Activated CD4-positive, alpha-beta T cell treated with anti-CD3 and anti-CD28 coated beads, Interleukin-2, amount 10 ng/mL, durations not matched to agents 24 days and 14 days (primary cell): ENCODE measurements at regions not wholly inside any gene's neighbourhood (a gene's known extent, or its start where the extent isn't known, plus 50 kb on each side); places are given as distances from the start of the nearest gene placed in this dataset.
"Not testable (repeated sequence)": the region's sequence is repeated elsewhere in the genome, so short reads cannot be mapped to it uniquely, and the experiment has no call there.

ENCODE experiments used
- DNase-seq: peaks from one replicate; pipeline ENCODE4 v3.0.0; 2022
- H3K27ac Mint-ChIP-seq: one replicate; pipeline ENCODE4 v1.8.0; 2022; ENCODE audit warnings: mild to moderate bottlenecking, mixed read lengths
- H3K27me3 Mint-ChIP-seq: one replicate; pipeline ENCODE4 v1.8.0; 2022; ENCODE audit warnings: mixed read lengths
- H3K36me3 Mint-ChIP-seq: one replicate; pipeline ENCODE4 v1.8.0; 2022; ENCODE audit warnings: low read depth, mild to moderate bottlenecking, mixed read lengths
- H3K4me1 Mint-ChIP-seq: one replicate; pipeline ENCODE4 v1.8.0; 2021; ENCODE audit warnings: mixed read lengths
- H3K4me3 Mint-ChIP-seq: one replicate; pipeline ENCODE4 v1.8.0; 2022; ENCODE audit warnings: mild to moderate bottlenecking, moderate library complexity, mixed read lengths
- H3K9me3 Mint-ChIP-seq: one replicate; pipeline ENCODE4 v1.8.0; 2021; ENCODE audit warnings: mixed read lengths
- intact Hi-C: fragments of 100-400 bp; cut with micrococcal nuclease; formaldehyde crosslinking; loops from one replicate; pipeline ENCODE4 v1.15.1; 2023

DNA sequence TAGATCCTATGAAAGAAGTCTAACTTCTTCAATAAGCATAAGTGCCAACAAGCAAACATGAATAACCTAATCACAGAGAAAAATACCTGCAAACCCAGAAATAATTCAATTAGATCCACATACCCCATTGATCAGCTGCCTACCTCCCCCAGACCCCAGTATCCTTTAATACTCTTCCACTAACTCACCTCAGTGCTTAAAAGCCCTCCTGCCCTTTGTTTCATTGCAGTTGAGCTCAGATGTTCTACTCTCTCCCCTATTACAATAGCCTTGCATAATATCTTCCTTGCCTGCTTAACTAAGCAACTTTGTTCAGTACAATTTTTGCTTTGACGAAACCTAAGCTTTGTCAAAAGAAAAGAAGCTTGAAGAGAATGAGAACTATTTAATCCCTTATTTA lies 156.0 kb upstream of the ZC3H15 start:
- Mint-ChIP-seq H3K4me3 (no peak overlapping the region), H3K4me1 (no peaks in the 10 kb centered on the region), H3K9me3 (no peaks in the 10 kb centered on the region), H3K27me3 (no peaks in the 10 kb centered on the region), H3K27ac (no peak overlapping the region), H3K36me3 (no peaks in the 10 kb centered on the region)
- DNase-seq, result no peak
- intact Hi-C loops, result no loop called here

DNA sequence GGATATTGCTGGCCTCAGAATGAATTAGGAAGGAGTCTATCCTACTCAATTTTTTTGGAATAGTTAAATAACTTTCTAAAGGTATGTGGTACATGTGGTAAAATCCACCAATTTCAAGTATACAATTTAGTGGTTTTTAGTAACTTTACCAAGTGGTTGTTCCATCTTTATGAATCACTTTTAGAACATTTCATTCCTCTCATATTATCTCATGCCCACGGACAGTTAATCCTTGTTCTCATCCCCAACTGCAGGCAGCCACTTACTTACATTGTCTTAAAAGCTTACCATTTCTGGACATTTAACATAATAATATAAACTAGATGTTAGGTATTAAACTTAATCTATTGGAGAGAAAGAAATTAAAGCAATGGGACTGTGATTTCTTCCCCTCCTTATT lies 146.3 kb upstream of the ZC3H15 start:
- H3K27ac Mint-ChIP-seq, result no peak overlapping the region
- no peak for DNase-seq
- H3K36me3 Mint-ChIP-seq, result no peaks in the 10 kb centered on the region
- no peak overlapping the region for H3K4me3 Mint-ChIP-seq
- intact Hi-C loops, result no loop called here
- no peaks in the 10 kb centered on the region for H3K4me1 Mint-ChIP-seq
- H3K27me3 Mint-ChIP-seq, result no peaks in the 10 kb centered on the region
- H3K9me3 Mint-ChIP-seq, result no peaks in the 10 kb centered on the region

GRCh38 chr2:186342029-186342428 lies 144.0 kb upstream of the ZC3H15 start:
- no peaks in the 10 kb centered on the region for H3K9me3 Mint-ChIP-seq
- no peaks in the 10 kb centered on the region for H3K27me3 Mint-ChIP-seq
- no peaks in the 10 kb centered on the region for H3K36me3 Mint-ChIP-seq
- H3K4me1 Mint-ChIP-seq, result no peaks in the 10 kb centered on the region
- intact Hi-C loops, result no loop called here
- H3K27ac Mint-ChIP-seq, result no peak overlapping the region
- no peak overlapping the region for H3K4me3 Mint-ChIP-seq
- no peak for DNase-seq

DNA sequence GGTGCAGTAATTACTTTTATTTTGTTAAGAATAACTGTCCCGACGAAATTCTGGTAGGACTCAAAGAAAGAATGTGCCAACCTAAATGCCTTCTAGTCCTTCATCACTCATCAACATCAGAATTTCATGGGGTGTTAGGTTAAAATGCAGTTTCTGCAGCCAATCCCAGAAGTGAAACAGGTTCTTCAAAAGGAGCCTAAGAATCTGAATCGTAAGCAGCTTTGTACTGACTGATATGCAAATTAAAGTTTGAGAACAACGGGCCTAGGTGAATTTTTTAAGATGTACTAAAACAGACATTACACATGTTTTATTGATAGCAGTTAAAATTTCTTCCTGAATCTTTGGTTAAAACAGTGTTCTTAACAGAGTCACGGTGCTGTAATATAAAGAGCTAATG lies 140.3 kb upstream of the ZC3H15 start:
- no peaks in the 10 kb centered on the region for H3K36me3 Mint-ChIP-seq
- no peaks in the 10 kb centered on the region for H3K27me3 Mint-ChIP-seq
- no peak for DNase-seq
- no peak overlapping the region for H3K4me3 Mint-ChIP-seq
- no peak overlapping the region for H3K27ac Mint-ChIP-seq
- intact Hi-C loops, result no loop called here
- no peaks in the 10 kb centered on the region for H3K9me3 Mint-ChIP-seq
- peaks cover 2% of the 10 kb centered on the region for H3K4me1 Mint-ChIP-seq

DNA sequence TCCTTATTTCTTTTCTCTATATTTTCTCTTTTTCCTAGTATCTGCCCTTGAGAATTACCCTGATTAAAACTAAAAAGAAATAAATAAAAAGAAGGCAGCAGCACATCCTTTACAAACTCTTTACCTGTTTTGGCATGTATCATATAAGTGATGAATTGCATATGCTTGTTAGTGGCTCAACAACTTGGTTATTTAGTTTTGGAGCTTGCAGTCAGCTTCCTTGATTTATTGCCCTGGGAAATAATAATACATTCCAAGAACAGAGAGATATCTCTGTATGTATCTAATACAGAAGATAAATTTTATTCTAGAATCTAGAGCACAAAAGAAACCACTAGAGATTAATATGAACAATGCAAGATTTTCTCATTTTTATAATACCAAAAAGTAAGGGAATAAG lies 139.8 kb upstream of the ZC3H15 start:
- Mint-ChIP-seq H3K27me3 (no peaks in the 10 kb centered on the region), H3K9me3 (no peaks in the 10 kb centered on the region), H3K36me3 (no peaks in the 10 kb centered on the region), H3K4me3 (no peak overlapping the region), H3K4me1 (peaks cover 2% of the 10 kb centered on the region), H3K27ac (no peak overlapping the region)
- intact Hi-C loops, result no loop called here
- no peak for DNase-seq

GRCh38 chr2:186347472-186347871 lies 138.6 kb upstream of the ZC3H15 start:
- Mint-ChIP-seq H3K36me3 (no peaks in the 10 kb centered on the region), H3K4me1 (peaks cover 2% of the 10 kb centered on the region), H3K27ac (no peak overlapping the region), H3K9me3 (peaks cover 3% of the 10 kb centered on the region), H3K4me3 (no peak overlapping the region), H3K27me3 (no peaks in the 10 kb centered on the region)
- no peak for DNase-seq
- intact Hi-C loops, result no loop called here

- H3K27me3 Mint-ChIP-seq, result no peaks in the 10 kb centered on the region
Observed at GRCh38 chr2:186348200-186348599, 137.9 kb upstream of the ZC3H15 start.

DNA sequence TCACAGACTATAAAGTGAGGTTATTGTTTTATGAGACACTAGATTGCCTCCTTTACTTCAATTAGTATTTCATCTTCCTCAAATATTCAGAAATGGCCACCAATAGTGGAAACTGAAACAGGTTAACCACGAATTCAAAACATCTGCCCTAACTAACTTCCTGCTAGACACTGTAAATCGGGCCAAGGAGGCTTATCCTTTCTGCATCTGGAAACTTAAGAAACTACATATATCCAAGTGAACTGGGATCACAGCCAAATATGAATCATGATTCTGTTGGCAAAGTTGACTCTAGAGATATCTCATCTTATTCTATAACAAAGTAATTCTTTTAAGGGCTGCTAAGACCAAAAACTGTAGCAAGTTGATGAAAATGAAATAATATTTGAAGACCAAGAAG lies 136.6 kb upstream of the ZC3H15 start:
- no peak for DNase-seq
- peaks cover 10% of the 10 kb centered on the region for H3K9me3 Mint-ChIP-seq
- no peak overlapping the region for H3K4me3 Mint-ChIP-seq
- no peaks in the 10 kb centered on the region for H3K27me3 Mint-ChIP-seq
- peaks cover 2% of the 10 kb centered on the region for H3K4me1 Mint-ChIP-seq
- no peaks in the 10 kb centered on the region for H3K36me3 Mint-ChIP-seq
- H3K27ac Mint-ChIP-seq, result no peak overlapping the region
- intact Hi-C loops, result no loop called here

More at GRCh38 chr2:186348200-186348599, 137.9 kb upstream of the ZC3H15 start:
- Mint-ChIP-seq H3K27ac (no peak overlapping the region), H3K4me1 (peaks cover 2% of the 10 kb centered on the region), H3K36me3 (no peaks in the 10 kb centered on the region), H3K4me3 (no peak overlapping the region), H3K9me3 (peaks cover 5% of the 10 kb centered on the region)
- intact Hi-C loops, result no loop called here
- DNase-seq, result no peak

GRCh38 chr2:186354160-186354559 lies 131.9 kb upstream of the ZC3H15 start:
- H3K27ac Mint-ChIP-seq, H3K4me1 Mint-ChIP-seq, DNase-seq, H3K36me3 Mint-ChIP-seq, H3K4me3 Mint-ChIP-seq, intact Hi-C loops, H3K27me3 Mint-ChIP-seq: not testable (repeated sequence)
- peaks cover 10% of the 10 kb centered on the region for H3K9me3 Mint-ChIP-seq

- intact Hi-C loops, result no loop called here
- no peak for DNase-seq
- Mint-ChIP-seq H3K9me3 (no peaks in the 10 kb centered on the region), H3K27me3 (no peaks in the 10 kb centered on the region), H3K27ac (no peak overlapping the region), H3K4me1 (no peaks in the 10 kb centered on the region), H3K36me3 (no peaks in the 10 kb centered on the region), H3K4me3 (no peak overlapping the region)
Observed at GRCh38 chr2:186365406-186365805, 120.7 kb upstream of the ZC3H15 start.

DNA sequence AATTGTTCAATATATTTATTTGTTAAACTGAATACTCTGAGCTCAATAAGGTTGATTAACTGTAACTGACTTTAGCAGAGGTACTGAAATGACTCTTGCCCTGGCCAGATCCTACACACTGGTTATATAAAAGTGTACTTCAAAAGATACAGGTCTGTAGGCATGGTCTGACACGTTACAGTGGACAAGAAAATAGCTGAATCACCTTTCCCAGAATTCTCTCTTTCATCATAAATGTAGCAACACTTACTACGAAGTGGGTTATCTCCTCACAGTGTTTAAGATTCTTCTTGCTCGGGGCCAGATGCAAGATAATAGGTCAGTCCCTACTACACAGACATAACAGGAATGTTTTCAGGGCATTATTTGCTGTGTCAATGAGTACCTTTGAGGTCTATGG lies 107.0 kb upstream of the ZC3H15 start:
- H3K4me3 Mint-ChIP-seq, result no peak overlapping the region
- H3K27ac Mint-ChIP-seq, result no peak overlapping the region
- no peak for DNase-seq
- H3K27me3 Mint-ChIP-seq, result no peaks in the 10 kb centered on the region
- intact Hi-C loops, result no loop called here
- H3K36me3 Mint-ChIP-seq, result no peaks in the 10 kb centered on the region
- H3K9me3 Mint-ChIP-seq, result peaks cover 6% of the 10 kb centered on the region
- H3K4me1 Mint-ChIP-seq, result no peaks in the 10 kb centered on the region

- intact Hi-C loops, result no loop called here
Observed at GRCh38 chr2:186380805-186381204, 105.3 kb upstream of the ZC3H15 start.

DNA sequence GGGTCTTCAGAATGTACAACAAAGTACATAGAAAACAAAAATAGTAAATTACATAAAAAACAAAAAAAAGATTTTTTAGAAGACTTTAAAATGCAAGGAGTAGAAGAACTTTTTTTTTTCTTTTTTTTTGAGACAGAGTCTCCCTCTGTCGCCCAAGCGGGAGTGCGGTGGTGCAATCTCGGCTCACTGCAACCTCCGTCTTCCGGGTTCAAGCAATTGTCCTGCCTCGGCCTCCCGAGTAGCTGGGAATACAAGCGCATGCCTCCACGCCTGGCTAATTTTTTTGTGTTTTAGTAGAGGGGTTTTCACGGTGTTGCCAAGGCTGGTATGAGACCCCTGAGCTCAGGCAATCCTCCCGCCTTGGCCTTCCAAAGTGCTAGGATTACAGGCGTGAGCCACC lies 104.5 kb upstream of the ZC3H15 start:
- intact Hi-C loops, result no loop called here
- no peaks in the 10 kb centered on the region for H3K27me3 Mint-ChIP-seq
- peaks cover 12% of the 10 kb centered on the region for H3K9me3 Mint-ChIP-seq
- no peak for DNase-seq
- no peak overlapping the region for H3K4me3 Mint-ChIP-seq
- no peaks in the 10 kb centered on the region for H3K36me3 Mint-ChIP-seq
- H3K4me1 Mint-ChIP-seq, result no peaks in the 10 kb centered on the region
- no peak overlapping the region for H3K27ac Mint-ChIP-seq

More at GRCh38 chr2:186380805-186381204, 105.3 kb upstream of the ZC3H15 start:
- Mint-ChIP-seq H3K9me3 (peaks cover 10% of the 10 kb centered on the region), H3K36me3 (no peaks in the 10 kb centered on the region), H3K27me3 (no peaks in the 10 kb centered on the region), H3K27ac (no peak overlapping the region), H3K4me1 (no peaks in the 10 kb centered on the region), H3K4me3 (no peak overlapping the region)
- no peak for DNase-seq

GRCh38 chr2:186382932-186383331 lies 103.1 kb upstream of the ZC3H15 start:
- no peak for DNase-seq
- no peak overlapping the region for H3K4me3 Mint-ChIP-seq
- H3K36me3 Mint-ChIP-seq, result no peaks in the 10 kb centered on the region
- H3K4me1 Mint-ChIP-seq, result no peaks in the 10 kb centered on the region
- H3K27ac Mint-ChIP-seq, result no peak overlapping the region
- peaks cover 10% of the 10 kb centered on the region for H3K9me3 Mint-ChIP-seq
- H3K27me3 Mint-ChIP-seq, result no peaks in the 10 kb centered on the region
- intact Hi-C loops, result no loop called here

- H3K27me3 Mint-ChIP-seq, result no peaks in the 10 kb centered on the region
- no peaks in the 10 kb centered on the region for H3K4me1 Mint-ChIP-seq
- no peak for DNase-seq
- H3K4me3 Mint-ChIP-seq, result no peak overlapping the region
- H3K36me3 Mint-ChIP-seq, result no peaks in the 10 kb centered on the region
- H3K9me3 Mint-ChIP-seq, result peaks cover 14% of the 10 kb centered on the region
- intact Hi-C loops, result no loop called here
- no peak overlapping the region for H3K27ac Mint-ChIP-seq
Observed at GRCh38 chr2:186384226-186384625, 101.8 kb upstream of the ZC3H15 start.
